Psoas muscle (tissue), 7 donors: ENCODE measurements at regions not wholly inside any gene's neighbourhood (a gene's known extent, or its start where the extent isn't known, plus 50 kb on each side); places are given as distances from the start of the nearest gene placed in this dataset.

Experiments
- ATAC-seq, 4 donors: fragments of 200-7000 bp; cut with Tn5 transposase; one replicate each; pipeline ENCODE4 v1.9.1; 2020; ENCODE audit warnings: moderate library complexity in 3 of 4, mild to moderate bottlenecking in 2 of 4
- DNase-seq, 2 donors: peaks; one replicate each; pipeline ENCODE4 v3.0.0-alpha.2; 2020
- H3K27ac ChIP-seq: fragments of 200-600 bp; one replicate; pipeline ENCODE4 v1.8.0; 2022
- H3K27me3 ChIP-seq, 3 donors: fragments of 200-600 bp in 1 of 3; one replicate each; pipeline versions ENCODE4 v1.6.1 to v1.8.0; 2013 to 2022; ENCODE audit warnings: low read length in 2 of 3, mild to moderate bottlenecking in 2 of 3, moderate library complexity in 1 of 3; ENCODE audit not compliant: insufficient read depth in 3 of 3
- H3K36me3 ChIP-seq, 2 donors: fragments of 200-600 bp in 1 of 2; one replicate each; pipeline versions ENCODE4 v1.6.1 to v1.8.0; 2013 to 2022; ENCODE audit warnings: low read depth in 1 of 2, mild to moderate bottlenecking in 1 of 2, moderate library complexity in 1 of 2; ENCODE audit not compliant: insufficient read depth in 1 of 2
- H3K4me1 ChIP-seq: fragments of 200-600 bp; one replicate; pipeline ENCODE4 v1.8.0; 2022
- H3K4me3 ChIP-seq: fragments of 200-600 bp; one replicate; pipeline ENCODE4 v1.8.0; 2022; ENCODE audit warnings: mild to moderate bottlenecking
- H3K9me3 ChIP-seq: fragments of 200-600 bp; one replicate; pipeline ENCODE4 v1.8.0; 2022
- CTCF ChIP-seq: fragments of 200-600 bp; IDR thresholded peaks from one replicate; pipeline ENCODE4 v1.8.0; 2022; ENCODE audit warnings: antibody characterized with exemption
- WGBS, 3 donors: extraction: QIAGEN DNeasy Blood & Tissue Kit; methylation state at CpG; one replicate each; pipeline versions ENCODE4 v1.1.6 to v1.1.7; 2013; 5-methylcytosine and 5-hydroxymethylcytosine counted together
- intact Hi-C, 2 donors: fragments of 100-400 bp; cut with DNase I; formaldehyde crosslinking; loops; one replicate each; pipeline versions ENCODE4 v1.11.0 to v1.14.2; 2022
- donor health status: healthy with polysubstance abuse.
- donor health status: DM: no; HTN: no; CAD: no; lungs with moderate emphysema.
- donor health status: Bipolar disorder and iron deficiency.
- donor health status: healthy.
- donor health status: DM: yes; HTN: yes; CAD: no.
- donor health status: DM: no; HTN: no; CAD: no.
- donor health status: DM: yes; HTN: yes; CAD: no.

DNA sequence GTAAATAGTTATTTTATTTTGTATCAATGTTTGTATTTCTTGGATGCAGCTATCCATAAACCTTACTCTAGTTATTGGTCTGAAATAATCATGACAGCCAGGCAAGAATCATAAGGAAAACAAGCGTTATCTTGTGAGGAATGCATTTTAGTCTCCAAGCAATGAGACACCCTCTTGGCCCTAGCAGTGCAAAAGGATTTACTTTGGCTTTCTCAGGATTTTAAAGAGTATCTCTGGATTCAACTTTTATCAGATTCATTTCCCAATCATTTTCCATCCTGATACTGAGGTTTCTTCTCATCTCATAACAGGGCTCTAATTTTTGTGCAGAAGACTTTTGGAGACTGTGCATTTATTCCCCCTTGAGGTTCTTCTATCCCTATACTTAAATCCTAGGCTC is 480.8 kb downstream of the TMX3 start:
- DNase-seq (no peak), ATAC-seq (no peak)
- TF ChIP-seq CTCF: no peak
- Histone ChIP-seq H3K27ac (no peak overlapping the region), H3K36me3 (no peaks in the 10 kb centered on the region), H3K4me3 (no peak overlapping the region), H3K9me3 (no peaks in the 10 kb centered on the region), H3K4me1 (no peaks in the 10 kb centered on the region), H3K27me3 (no peaks in the 10 kb centered on the region)
- intact Hi-C loops: no loop called here
- 59 to 81% (median 64%) methylated on average over 1 of the region's 1 CpG for WGBS, 3 donors

GRCh38 chr18:68233018-68233417 is 481.9 kb downstream of the TMX3 start:
- H3K27me3 ChIP-seq: no peaks in the 10 kb centered on the region
- no peaks in the 10 kb centered on the region for H3K36me3 ChIP-seq
- no peaks in the 10 kb centered on the region for H3K9me3 ChIP-seq
- H3K4me1 ChIP-seq: no peaks in the 10 kb centered on the region
- DNase-seq (no peak), ATAC-seq (no peak)
- H3K27ac ChIP-seq: no peak overlapping the region
- WGBS, 3 donors: 91 to 100% (median 92%) methylated on average over 1 of the region's 1 CpG
- TF ChIP-seq CTCF: no peak
- intact Hi-C loops: no loop called here
- H3K4me3 ChIP-seq: no peak overlapping the region

GRCh38 chr18:68229351-68229750 is 485.6 kb downstream of the TMX3 start:
- WGBS, 3 donors: 81 to 85% (median 84%) methylated on average over 8 of the region's 8 CpGs
- Histone ChIP-seq H3K27me3 (no peaks in the 10 kb centered on the region), H3K36me3 (no peaks in the 10 kb centered on the region), H3K4me1 (no peaks in the 10 kb centered on the region), H3K9me3 (no peaks in the 10 kb centered on the region), H3K27ac (no peak overlapping the region), H3K4me3 (no peak overlapping the region)
- no peak for DNase-seq
- no peak for ATAC-seq
- no peak for TF ChIP-seq CTCF
- intact Hi-C loops: no loop called here

- intact Hi-C loops: no loop called here
- Histone ChIP-seq H3K27ac (no peak overlapping the region), H3K4me1 (no peaks in the 10 kb centered on the region), H3K9me3 (no peaks in the 10 kb centered on the region), H3K4me3 (no peak overlapping the region), H3K27me3 (no peaks in the 10 kb centered on the region), H3K36me3 (no peaks in the 10 kb centered on the region)
- DNase-seq: no peak
- no peak for ATAC-seq
- no peak for TF ChIP-seq CTCF
- 9 to 21% (median 19%) methylated on average over 1 of the region's 1 CpG for WGBS, 3 donors
These were observed 493.7 kb downstream of the TMX3 start for GRCh38 chr18:68221111-68221724.

DNA sequence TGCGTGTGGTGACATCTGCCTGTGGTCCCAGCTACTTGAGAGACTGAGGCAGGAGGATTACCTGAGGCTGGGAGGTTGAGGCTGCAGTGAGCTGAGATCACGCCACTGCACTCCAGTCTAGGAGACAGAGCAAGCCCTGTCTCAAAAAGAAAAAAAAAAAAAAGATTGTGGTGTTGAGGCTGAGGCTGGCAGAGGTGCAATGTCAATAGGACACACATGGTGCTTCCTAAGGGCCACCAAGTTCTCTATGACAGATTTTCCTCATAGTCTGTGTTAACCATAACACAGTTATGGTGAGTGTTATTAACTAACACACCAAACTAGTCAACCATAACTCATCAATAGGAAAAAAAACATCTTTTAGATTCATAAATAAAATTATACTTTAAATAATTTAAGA is 494.4 kb downstream of the TMX3 start:
- DNase-seq (no peak), ATAC-seq (no peak)
- intact Hi-C loops: no loop called here
- H3K36me3 ChIP-seq: no peaks in the 10 kb centered on the region
- no peak for TF ChIP-seq CTCF
- H3K27me3 ChIP-seq: no peaks in the 10 kb centered on the region
- H3K27ac ChIP-seq: no peak overlapping the region
- H3K4me3 ChIP-seq: no peak overlapping the region
- no peaks in the 10 kb centered on the region for H3K9me3 ChIP-seq
- WGBS, 3 donors: 78 to 85% (median 80%) methylated on average over 2 of the region's 2 CpGs
- H3K4me1 ChIP-seq: no peaks in the 10 kb centered on the region
